ENCODE measurements at regions not wholly inside any gene's neighbourhood (a gene's known extent, or its start where the extent isn't known, plus 50 kb on each side); places are given as distances from the start of the nearest gene placed in this dataset.

DNA sequence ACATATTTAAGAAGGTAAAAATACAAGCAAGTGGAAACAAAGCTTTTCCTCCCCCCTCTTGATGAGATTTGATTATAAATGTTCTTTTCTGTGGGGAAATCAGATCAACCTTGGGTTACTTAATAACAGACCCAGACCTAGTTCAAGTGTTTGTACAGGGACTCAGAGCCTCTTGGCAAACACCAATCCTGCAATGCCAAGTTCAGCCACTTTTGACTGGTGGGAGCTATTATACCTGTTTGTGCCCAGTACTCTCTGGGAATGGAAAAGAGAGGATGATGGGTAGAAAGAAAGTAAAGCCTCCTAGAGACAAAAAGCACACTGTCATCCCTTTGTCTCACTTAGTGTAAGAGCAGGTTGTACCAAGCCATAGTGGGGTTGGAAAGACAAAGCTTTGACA is 63.8 kb upstream of the EPHA4 start:
- CTCF ChIA-PET: interaction anchor here (0.6 kb wide), 1 partner anchor 604 kb away, joined by 3 read pairs; no protein-coding TSS in a partner anchor
- BruUV-seq (replicated peaks): no TSS peak
- DNase-seq (ENCODE audit: low spot score): peak; percentile 3
- Histone ChIP-seq H3K27me3 (replicated peaks; ENCODE audit: insufficient read depth, low read depth, low read length, poor library complexity) (no peaks in the 10 kb centered on the region), H3K27ac (ENCODE audit: low read depth, low read length, poor library complexity, severe bottlenecking) (no peak overlapping the region), H3K4me1 (ENCODE audit: insufficient read depth, low read length, poor library complexity, severe bottlenecking) (no peaks in the 10 kb centered on the region), H3K4me3 (ENCODE audit: low read depth, low read length, poor library complexity, severe bottlenecking) (no peak overlapping the region), H3K36me3 (ENCODE audit: insufficient read depth, low read length, poor library complexity, severe bottlenecking) (no peaks in the 10 kb centered on the region), H3K9me3 (ENCODE audit: low read depth, low read length, poor library complexity, severe bottlenecking) (no peaks in the 10 kb centered on the region)
- intact Hi-C loops (cut with micrococcal nuclease; ENCODE audit: unreplicated experiment): no loop called here
- TF ChIP-seq EZH2 (IDR thresholded peaks at IDR 0.05; ENCODE audit: borderline replicate concordance, low read depth, low read length, poor library complexity, severe bottlenecking): no peak
- TF ChIP-seq, protein P1, sequence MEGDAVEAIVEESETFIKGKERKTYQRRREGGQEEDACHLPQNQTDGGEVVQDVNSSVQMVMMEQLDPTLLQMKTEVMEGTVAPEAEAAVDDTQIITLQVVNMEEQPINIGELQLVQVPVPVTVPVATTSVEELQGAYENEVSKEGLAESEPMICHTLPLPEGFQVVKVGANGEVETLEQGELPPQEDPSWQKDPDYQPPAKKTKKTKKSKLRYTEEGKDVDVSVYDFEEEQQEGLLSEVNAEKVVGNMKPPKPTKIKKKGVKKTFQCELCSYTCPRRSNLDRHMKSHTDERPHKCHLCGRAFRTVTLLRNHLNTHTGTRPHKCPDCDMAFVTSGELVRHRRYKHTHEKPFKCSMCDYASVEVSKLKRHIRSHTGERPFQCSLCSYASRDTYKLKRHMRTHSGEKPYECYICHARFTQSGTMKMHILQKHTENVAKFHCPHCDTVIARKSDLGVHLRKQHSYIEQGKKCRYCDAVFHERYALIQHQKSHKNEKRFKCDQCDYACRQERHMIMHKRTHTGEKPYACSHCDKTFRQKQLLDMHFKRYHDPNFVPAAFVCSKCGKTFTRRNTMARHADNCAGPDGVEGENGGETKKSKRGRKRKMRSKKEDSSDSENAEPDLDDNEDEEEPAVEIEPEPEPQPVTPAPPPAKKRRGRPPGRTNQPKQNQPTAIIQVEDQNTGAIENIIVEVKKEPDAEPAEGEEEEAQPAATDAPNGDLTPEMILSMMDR (conservative IDR thresholded peaks at IDR 0.05; ENCODE audit: low read depth, low read length): 0 out of 2 replicates have a peak, but pooled peaks have one; percentile 29
- POLR2A ChIA-PET (ENCODE audit: low non-redundant PET): no interaction called here

DNA sequence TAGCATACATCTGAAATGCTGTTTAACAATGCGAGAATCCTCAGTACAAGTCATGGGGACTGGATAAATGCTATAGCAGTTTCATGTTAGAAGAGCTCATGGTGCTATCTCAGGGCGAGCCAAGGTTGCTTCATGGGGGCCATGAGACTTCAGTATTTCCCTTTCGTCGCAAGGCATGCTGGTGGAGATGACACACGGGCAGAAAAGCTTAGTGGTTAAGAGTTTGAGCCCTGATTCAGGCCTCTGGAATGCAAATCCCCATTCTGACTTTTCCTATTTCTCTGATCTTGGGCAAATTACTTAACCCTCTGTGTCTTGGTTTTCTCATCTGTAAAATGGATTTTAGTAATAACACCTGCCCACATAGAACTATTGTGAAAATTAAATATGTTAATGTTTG is 57.4 kb upstream of the EPHA4 start:
- peak; percentile 14 for DNase-seq (ENCODE audit: low spot score)
- ChIA-PET POLR2A (ENCODE audit: low non-redundant PET) (no interaction called here), CTCF (no interaction called here)
- Histone ChIP-seq H3K36me3 (ENCODE audit: insufficient read depth, low read length, poor library complexity, severe bottlenecking) (no peaks in the 10 kb centered on the region), H3K4me3 (ENCODE audit: low read depth, low read length, poor library complexity, severe bottlenecking) (no peak overlapping the region), H3K9me3 (ENCODE audit: low read depth, low read length, poor library complexity, severe bottlenecking) (no peaks in the 10 kb centered on the region), H3K27ac (ENCODE audit: low read depth, low read length, poor library complexity, severe bottlenecking) (no peak overlapping the region), H3K27me3 (replicated peaks; ENCODE audit: insufficient read depth, low read depth, low read length, poor library complexity) (no peaks in the 10 kb centered on the region), H3K4me1 (ENCODE audit: insufficient read depth, low read length, poor library complexity, severe bottlenecking) (no peaks in the 10 kb centered on the region)
- intact Hi-C loops (cut with micrococcal nuclease; ENCODE audit: unreplicated experiment): no loop called here
- no TSS peak for BruUV-seq (replicated peaks)
- TF ChIP-seq, protein P1 (conservative IDR thresholded peaks at IDR 0.05; ENCODE audit: low read depth, low read length): no peak
- no peak for TF ChIP-seq EZH2 (IDR thresholded peaks at IDR 0.05; ENCODE audit: borderline replicate concordance, low read depth, low read length, poor library complexity, severe bottlenecking)

DNA sequence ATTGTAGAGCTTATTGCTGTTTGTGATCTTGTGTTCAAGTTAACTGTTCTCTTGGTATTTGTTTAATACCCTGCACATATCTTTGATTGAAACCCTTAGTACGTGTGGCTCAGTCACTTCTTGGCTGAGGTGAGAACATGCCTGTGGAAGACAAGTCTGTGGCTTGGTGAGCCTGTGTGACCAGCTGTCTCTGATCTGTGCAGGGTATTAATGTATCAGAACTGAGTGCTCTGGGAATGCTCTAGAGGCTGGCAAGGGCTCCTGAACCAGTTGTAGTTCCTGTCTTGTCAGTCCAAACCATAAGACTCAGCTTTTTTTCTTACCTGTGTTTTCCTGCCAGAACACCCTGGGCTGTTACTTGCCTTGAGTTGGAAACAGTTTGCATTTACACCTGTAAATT is 52.4 kb upstream of the EPHA4 start:
- Histone ChIP-seq H3K4me1 (ENCODE audit: insufficient read depth, low read length, poor library complexity, severe bottlenecking) (no peaks in the 10 kb centered on the region), H3K27me3 (replicated peaks; ENCODE audit: insufficient read depth, low read depth, low read length, poor library complexity) (no peaks in the 10 kb centered on the region), H3K4me3 (ENCODE audit: low read depth, low read length, poor library complexity, severe bottlenecking) (no peak overlapping the region), H3K36me3 (ENCODE audit: insufficient read depth, low read length, poor library complexity, severe bottlenecking) (no peaks in the 10 kb centered on the region), H3K9me3 (ENCODE audit: low read depth, low read length, poor library complexity, severe bottlenecking) (no peaks in the 10 kb centered on the region), H3K27ac (ENCODE audit: low read depth, low read length, poor library complexity, severe bottlenecking) (no peak overlapping the region)
- POLR2A ChIA-PET (ENCODE audit: low non-redundant PET): no interaction called here
- BruUV-seq (replicated peaks): no TSS peak
- CTCF ChIA-PET: no interaction called here
- no peak for DNase-seq (ENCODE audit: low spot score)
- intact Hi-C loops (cut with micrococcal nuclease; ENCODE audit: unreplicated experiment): no loop called here
- no peak for TF ChIP-seq EZH2 (IDR thresholded peaks at IDR 0.05; ENCODE audit: borderline replicate concordance, low read depth, low read length, poor library complexity, severe bottlenecking)
- TF ChIP-seq, protein P1 (conservative IDR thresholded peaks at IDR 0.05; ENCODE audit: low read depth, low read length): no peak
